ENCODE measurements at regions not wholly inside any gene's neighbourhood (a gene's known extent, or its start where the extent isn't known, plus 50 kb on each side); places are given as distances from the start of the nearest gene placed in this dataset.

GRCh38 chr1:117770981-117771531, 158.4 kb downstream of the GDAP2 start (continued):
- TF ChIP-seq, protein P1, sequence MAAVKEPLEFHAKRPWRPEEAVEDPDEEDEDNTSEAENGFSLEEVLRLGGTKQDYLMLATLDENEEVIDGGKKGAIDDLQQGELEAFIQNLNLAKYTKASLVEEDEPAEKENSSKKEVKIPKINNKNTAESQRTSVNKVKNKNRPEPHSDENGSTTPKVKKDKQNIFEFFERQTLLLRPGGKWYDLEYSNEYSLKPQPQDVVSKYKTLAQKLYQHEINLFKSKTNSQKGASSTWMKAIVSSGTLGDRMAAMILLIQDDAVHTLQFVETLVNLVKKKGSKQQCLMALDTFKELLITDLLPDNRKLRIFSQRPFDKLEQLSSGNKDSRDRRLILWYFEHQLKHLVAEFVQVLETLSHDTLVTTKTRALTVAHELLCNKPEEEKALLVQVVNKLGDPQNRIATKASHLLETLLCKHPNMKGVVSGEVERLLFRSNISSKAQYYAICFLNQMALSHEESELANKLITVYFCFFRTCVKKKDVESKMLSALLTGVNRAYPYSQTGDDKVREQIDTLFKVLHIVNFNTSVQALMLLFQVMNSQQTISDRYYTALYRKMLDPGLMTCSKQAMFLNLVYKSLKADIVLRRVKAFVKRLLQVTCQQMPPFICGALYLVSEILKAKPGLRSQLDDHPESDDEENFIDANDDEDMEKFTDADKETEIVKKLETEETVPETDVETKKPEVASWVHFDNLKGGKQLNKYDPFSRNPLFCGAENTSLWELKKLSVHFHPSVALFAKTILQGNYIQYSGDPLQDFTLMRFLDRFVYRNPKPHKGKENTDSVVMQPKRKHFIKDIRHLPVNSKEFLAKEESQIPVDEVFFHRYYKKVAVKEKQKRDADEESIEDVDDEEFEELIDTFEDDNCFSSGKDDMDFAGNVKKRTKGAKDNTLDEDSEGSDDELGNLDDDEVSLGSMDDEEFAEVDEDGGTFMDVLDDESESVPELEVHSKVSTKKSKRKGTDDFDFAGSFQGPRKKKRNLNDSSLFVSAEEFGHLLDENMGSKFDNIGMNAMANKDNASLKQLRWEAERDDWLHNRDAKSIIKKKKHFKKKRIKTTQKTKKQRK (IDR thresholded peaks at IDR 0.05; ENCODE audit: borderline replicate concordance, low read depth, low read length) = peak; percentile 59; the same call in 1 of the 2 replicates
- TF ChIP-seq NBN (IDR thresholded peaks at IDR 0.05; ENCODE audit: low read depth) (no peak), ARNT (IDR thresholded peaks at IDR 0.05) (0 out of 4 replicates have a peak, but pooled peaks of 1 of the 2 experiments have one; percentile 27), MAFG (tag; conservative IDR thresholded peaks at IDR 0.05) (0 out of 2 replicates have a peak, but pooled peaks have one; percentile 20), ZNF280A (IDR thresholded peaks at IDR 0.05; ENCODE audit: low read depth, partially characterized antibody) (peak; percentile 95), SIX5 (IDR thresholded peaks at IDR 0.05; ENCODE audit: borderline replicate concordance in 1 of 2, insufficient read depth in 1 of 2, low read depth in 1 of 2, low read length in 2 of 2) (no peak), CBX5 (IDR thresholded peaks at IDR 0.05; ENCODE audit: borderline replicate concordance, low read depth) (peak; percentile 43; the same call in 1 of the 2 replicates), ZNF354B (CRISPR knock-in tag; IDR thresholded peaks at IDR 0.05) (no peak), POLR2G (IDR thresholded peaks at IDR 0.05; ENCODE audit: low read depth, low read length) (no peak), C11orf30 (IDR thresholded peaks at IDR 0.05; ENCODE audit: low read depth) (no peak), CREB1 (IDR thresholded peaks at IDR 0.05) (no peak), CREB1 (CRISPR knock-in tag; IDR thresholded peaks at IDR 0.05) (no peak), TGIF2 (CRISPR knock-in tag; IDR thresholded peaks at IDR 0.05) (no peak), EZH2 (IDR thresholded peaks at IDR 0.05; ENCODE audit: borderline replicate concordance, low read depth, low read length) (no peak), NRF1 (conservative IDR thresholded peaks at IDR 0.05 in 1 of 2, IDR thresholded peaks at IDR 0.05 in 1 of 2) (no peak), RBBP5 (IDR thresholded peaks at IDR 0.05; ENCODE audit: borderline replicate concordance, insufficient read depth, low read length, poor library complexity, severe bottlenecking) (no peak), FOXA3 (CRISPR knock-in tag; conservative IDR thresholded peaks at IDR 0.05 in 1 of 2, IDR thresholded peaks at IDR 0.05 in 1 of 2) (no peak)
- TF ChIP-seq, protein P2, sequence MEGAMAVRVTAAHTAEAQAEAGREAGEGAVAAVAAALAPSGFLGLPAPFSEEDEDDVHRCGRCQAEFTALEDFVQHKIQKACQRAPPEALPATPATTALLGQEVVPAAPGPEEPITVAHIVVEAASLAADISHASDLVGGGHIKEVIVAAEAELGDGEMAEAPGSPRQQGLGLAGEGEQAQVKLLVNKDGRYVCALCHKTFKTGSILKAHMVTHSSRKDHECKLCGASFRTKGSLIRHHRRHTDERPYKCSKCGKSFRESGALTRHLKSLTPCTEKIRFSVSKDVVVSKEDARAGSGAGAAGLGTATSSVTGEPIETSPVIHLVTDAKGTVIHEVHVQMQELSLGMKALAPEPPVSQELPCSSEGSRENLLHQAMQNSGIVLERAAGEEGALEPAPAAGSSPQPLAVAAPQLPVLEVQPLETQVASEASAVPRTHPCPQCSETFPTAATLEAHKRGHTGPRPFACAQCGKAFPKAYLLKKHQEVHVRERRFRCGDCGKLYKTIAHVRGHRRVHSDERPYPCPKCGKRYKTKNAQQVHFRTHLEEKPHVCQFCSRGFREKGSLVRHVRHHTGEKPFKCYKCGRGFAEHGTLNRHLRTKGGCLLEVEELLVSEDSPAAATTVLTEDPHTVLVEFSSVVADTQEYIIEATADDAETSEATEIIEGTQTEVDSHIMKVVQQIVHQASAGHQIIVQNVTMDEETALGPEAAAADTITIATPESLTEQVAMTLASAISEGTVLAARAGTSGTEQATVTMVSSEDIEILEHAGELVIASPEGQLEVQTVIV (CRISPR knock-in tag; IDR thresholded peaks at IDR 0.05; ENCODE audit: borderline replicate concordance) = no peak
